ENCODE measurements at regions not wholly inside any gene's neighbourhood (a gene's known extent, or its start where the extent isn't known, plus 50 kb on each side); places are given as distances from the start of the nearest gene placed in this dataset.

DNA sequence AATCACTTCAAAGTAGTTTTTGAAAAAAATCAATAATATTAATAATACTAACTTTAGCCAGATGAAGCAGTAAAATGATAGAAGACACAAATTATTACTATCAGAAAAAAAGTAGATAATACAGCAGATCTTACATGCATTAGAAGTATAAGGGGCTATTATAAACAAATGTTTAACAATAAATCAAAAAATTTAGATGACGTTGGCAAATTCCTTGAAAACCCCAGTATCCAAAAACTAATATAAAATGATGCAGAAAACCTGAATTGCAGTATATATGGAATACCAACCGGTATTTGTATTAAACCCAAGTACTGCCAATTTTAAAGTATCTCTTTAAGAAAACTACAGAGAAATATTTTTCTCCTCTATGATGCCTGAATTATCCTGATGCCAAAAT lies 573.3 kb upstream of the CTNND2 start:
- peaks cover 3% of the 10 kb centered on the region for H3K9me3 Mint-ChIP-seq
- H3K27me3 Mint-ChIP-seq (ENCODE audit: low read depth) = no peaks in the 10 kb centered on the region
- H3K4me1 Mint-ChIP-seq = no peaks in the 10 kb centered on the region
- no peak for TF ChIP-seq CTCF (IDR thresholded peaks at IDR 0.05; ENCODE audit: unreplicated experiment in 3 of 3)
- H3K27ac Mint-ChIP-seq = no peak overlapping the region
- no peaks in the 10 kb centered on the region for H3K36me3 Mint-ChIP-seq (ENCODE audit: low read depth)
- H3K4me3 Mint-ChIP-seq = no peak overlapping the region

GRCh38 chr5:12467799-12468198 lies 563.6 kb upstream of the CTNND2 start:
- TF ChIP-seq CTCF (IDR thresholded peaks at IDR 0.05; ENCODE audit: unreplicated experiment in 3 of 3) = no peak
- no peak overlapping the region for H3K27ac Mint-ChIP-seq
- no peaks in the 10 kb centered on the region for H3K36me3 Mint-ChIP-seq (ENCODE audit: low read depth)
- no peaks in the 10 kb centered on the region for H3K4me1 Mint-ChIP-seq
- H3K4me3 Mint-ChIP-seq = no peak overlapping the region
- H3K9me3 Mint-ChIP-seq = peaks cover 19% of the 10 kb centered on the region
- H3K27me3 Mint-ChIP-seq (ENCODE audit: low read depth) = no peaks in the 10 kb centered on the region

DNA sequence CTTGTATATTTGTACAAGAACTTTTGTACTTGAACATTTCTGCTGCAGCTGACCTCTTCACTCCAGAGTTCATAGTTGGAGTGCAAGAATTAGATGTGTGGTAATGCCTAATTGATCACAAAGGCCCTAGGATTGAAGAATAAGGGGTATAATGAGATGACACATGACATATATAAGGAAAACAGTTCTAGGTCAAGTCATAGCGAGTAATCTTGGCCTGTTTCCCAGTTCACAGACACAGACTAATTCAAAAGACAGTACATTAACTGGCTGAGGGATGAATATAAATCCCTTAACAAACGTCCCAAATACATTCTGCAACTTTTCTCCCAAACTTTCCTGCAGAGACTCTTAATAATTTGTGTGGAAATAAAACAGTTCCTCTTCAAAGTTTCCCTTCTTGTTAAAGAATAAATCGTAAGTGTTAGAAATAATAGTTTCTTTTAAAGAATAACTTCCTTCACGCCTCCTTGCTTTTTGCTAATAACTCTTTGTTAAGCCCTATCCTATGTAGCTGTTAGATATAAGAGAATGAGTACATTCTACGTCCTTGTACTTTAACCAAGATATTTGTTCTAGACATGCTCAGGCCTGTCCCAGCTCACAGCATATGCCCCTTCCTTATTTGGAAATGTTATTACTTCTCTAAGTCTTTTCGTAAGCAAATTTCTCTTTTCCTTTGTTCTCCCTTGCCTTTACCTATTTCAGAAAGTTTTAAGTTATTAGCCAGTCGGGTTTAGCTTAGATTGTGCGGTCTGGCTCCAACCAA lies 556.4 kb upstream of the CTNND2 start:
- H3K4me1 Mint-ChIP-seq = no peaks in the 10 kb centered on the region
- no peaks in the 10 kb centered on the region for H3K27me3 Mint-ChIP-seq (ENCODE audit: low read depth)
- H3K9me3 Mint-ChIP-seq = no peaks in the 10 kb centered on the region
- H3K36me3 Mint-ChIP-seq (ENCODE audit: low read depth) = no peaks in the 10 kb centered on the region
- no peak for TF ChIP-seq CTCF (IDR thresholded peaks at IDR 0.05; ENCODE audit: unreplicated experiment in 3 of 3)
- H3K27ac Mint-ChIP-seq = no peak overlapping the region
- H3K4me3 Mint-ChIP-seq = no peak overlapping the region

- H3K27ac Mint-ChIP-seq = no peak overlapping the region
- H3K36me3 Mint-ChIP-seq (ENCODE audit: low read depth) = no peaks in the 10 kb centered on the region
- H3K9me3 Mint-ChIP-seq = no peaks in the 10 kb centered on the region
- no peak for TF ChIP-seq CTCF (IDR thresholded peaks at IDR 0.05; ENCODE audit: unreplicated experiment in 3 of 3)
- H3K4me1 Mint-ChIP-seq = no peaks in the 10 kb centered on the region
- H3K27me3 Mint-ChIP-seq (ENCODE audit: low read depth) = no peaks in the 10 kb centered on the region
- H3K4me3 Mint-ChIP-seq = no peak overlapping the region
Observed at GRCh38 chr5:12459326-12459725, 555.1 kb upstream of the CTNND2 start.

- H3K9me3 Mint-ChIP-seq = no peaks in the 10 kb centered on the region
- H3K4me3 Mint-ChIP-seq = no peak overlapping the region
- no peak overlapping the region for H3K27ac Mint-ChIP-seq
- no peaks in the 10 kb centered on the region for H3K4me1 Mint-ChIP-seq
- H3K36me3 Mint-ChIP-seq (ENCODE audit: low read depth) = no peaks in the 10 kb centered on the region
- no peaks in the 10 kb centered on the region for H3K27me3 Mint-ChIP-seq (ENCODE audit: low read depth)
- no peak for TF ChIP-seq CTCF (IDR thresholded peaks at IDR 0.05; ENCODE audit: unreplicated experiment in 3 of 3)
Observed at GRCh38 chr5:12419075-12419474, 514.8 kb upstream of the CTNND2 start.

DNA sequence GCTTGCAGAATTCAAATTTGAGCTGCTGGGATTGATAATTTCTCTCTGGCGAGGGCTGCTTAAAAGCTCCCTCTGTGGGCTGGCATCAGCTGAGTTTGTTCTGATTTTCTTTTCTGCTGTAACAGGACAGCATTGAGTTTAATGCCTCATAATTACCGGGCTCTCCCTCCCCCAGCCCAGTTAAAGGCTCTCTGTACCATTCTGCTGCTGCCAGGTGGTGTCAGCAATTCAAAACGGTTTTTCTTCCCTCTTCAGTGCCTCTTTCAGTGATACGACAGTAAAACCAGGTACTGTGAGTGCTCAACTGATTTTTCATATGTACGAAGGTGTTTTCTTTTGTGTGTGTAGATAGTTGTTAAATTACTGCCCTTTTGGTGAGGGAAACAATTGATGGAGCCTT lies 509.3 kb upstream of the CTNND2 start:
- no peak overlapping the region for H3K27ac Mint-ChIP-seq
- H3K9me3 Mint-ChIP-seq = no peaks in the 10 kb centered on the region
- H3K4me1 Mint-ChIP-seq = no peaks in the 10 kb centered on the region
- H3K4me3 Mint-ChIP-seq = no peak overlapping the region
- TF ChIP-seq CTCF (IDR thresholded peaks at IDR 0.05; ENCODE audit: unreplicated experiment in 3 of 3) = no peak
- no peaks in the 10 kb centered on the region for H3K27me3 Mint-ChIP-seq (ENCODE audit: low read depth)
- H3K36me3 Mint-ChIP-seq (ENCODE audit: low read depth) = no peaks in the 10 kb centered on the region

Data from nephron (organoid).